WTC11 (cell line): ENCODE measurements at regions not wholly inside any gene's neighbourhood (a gene's known extent, or its start where the extent isn't known, plus 50 kb on each side); places are given as distances from the start of the nearest gene placed in this dataset.

ENCODE experiments used
- ATAC-seq: fragments of 200-7000 bp; cut with Tn5 transposase; 2 replicates; pipeline ENCODE4 v1.10.0; 2021; ENCODE audit warnings: mild to moderate bottlenecking, moderate library complexity
- CTCF ChIA-PET: fragments of 300-600 bp; sonication (Branson Sonifier 250); formaldehyde crosslinking; loops from one replicate; lab custom pipeline; 2021; ENCODE audit warnings: antibody characterized with exemption; lab: Charles Lee
- POLR2A ChIA-PET: fragments of 350-600 bp; sonication (Branson Sonifier 250); formaldehyde crosslinking; loops from one replicate; lab custom pipeline; 2021; ENCODE audit warnings: antibody characterized with exemption; lab: Charles Lee
- DNase-seq: peaks from one replicate; pipeline ENCODE4 v3.0.0; 2021; ENCODE audit warnings: low spot score
- H3K27ac Mint-ChIP-seq: 2 replicates; pipeline ENCODE4 v1.8.0; 2021; ENCODE audit warnings: mixed read lengths
- H3K27me3 Mint-ChIP-seq: 2 replicates; pipeline ENCODE4 v1.8.0; 2021; ENCODE audit warnings: low read depth, mild to moderate bottlenecking, moderate library complexity, mixed read lengths
- H3K36me3 Mint-ChIP-seq: 2 replicates; pipeline ENCODE4 v1.8.0; 2021; ENCODE audit warnings: mixed read lengths
- H3K4me1 Mint-ChIP-seq: 2 replicates; pipeline ENCODE4 v1.8.0; 2022; ENCODE audit warnings: mixed read lengths
- H3K4me3 Mint-ChIP-seq: 2 replicates; pipeline ENCODE4 v1.8.0; 2021; ENCODE audit warnings: mild to moderate bottlenecking, moderate library complexity, mixed read lengths
- H3K9me3 Mint-ChIP-seq: 2 replicates; pipeline ENCODE4 v1.8.0; 2021; ENCODE audit warnings: mixed read lengths
- ATF2 ChIP-seq: sonication (generic); formaldehyde crosslinking; IDR thresholded peaks from 2 replicates; pipeline ENCODE4 v1.8.1; 2022; ENCODE audit warnings: low read depth, missing genetic modification reagents, borderline replicate concordance
- ATF6 ChIP-seq: sonication (generic); formaldehyde crosslinking; IDR thresholded peaks from 2 replicates; pipeline ENCODE4 v1.8.1; 2023; ENCODE audit warnings: mild to moderate bottlenecking, missing genetic modification reagents
- CBFB ChIP-seq: sonication (generic); formaldehyde crosslinking; IDR thresholded peaks from 2 replicates; pipeline ENCODE4 v1.8.1; 2022; ENCODE audit warnings: mild to moderate bottlenecking, low read depth, missing genetic modification reagents
- CDX4 ChIP-seq: fragments of 250-450 bp; sonication (Bioruptor Pico); IDR thresholded peaks from 2 replicates; pipeline ENCODE4 v1.9.0; 2021; ENCODE audit warnings: moderate library complexity, mild to moderate bottlenecking, inconsistent platforms, borderline replicate concordance
- CTCF ChIP-seq: fragments of 200-600 bp; IDR thresholded peaks from 2 replicates; pipeline ENCODE4 v1.8.0; 2022; ENCODE audit warnings: antibody characterized with exemption
- FOXJ3 ChIP-seq: sonication (generic); formaldehyde crosslinking; IDR thresholded peaks from 2 replicates; pipeline ENCODE4 v1.9.0; 2021; ENCODE audit warnings: missing genetic modification reagents, mild to moderate bottlenecking, borderline replicate concordance
- GABPB1 ChIP-seq: sonication (generic); formaldehyde crosslinking; IDR thresholded peaks from 2 replicates; pipeline ENCODE4 v1.8.1; 2023; ENCODE audit warnings: mild to moderate bottlenecking, missing genetic modification reagents
- GRHL2 ChIP-seq: fragments of 250-450 bp; sonication (Bioruptor Pico); IDR thresholded peaks from 2 replicates; pipeline ENCODE4 v1.8.0; 2022; ENCODE audit warnings: mild to moderate bottlenecking, moderate library complexity; ENCODE audit not compliant: insufficient replicate concordance, severe bottlenecking
- IRF2 ChIP-seq: sonication (generic); formaldehyde crosslinking; IDR thresholded peaks from 2 replicates; pipeline ENCODE4 v1.8.0; 2022; ENCODE audit warnings: low read depth, missing genetic modification reagents, borderline replicate concordance
- JUN ChIP-seq: sonication (generic); formaldehyde crosslinking; IDR thresholded peaks from 2 replicates; pipeline ENCODE4 v1.8.0; 2023; ENCODE audit warnings: mild to moderate bottlenecking, missing genetic modification reagents
- NFE2L1 ChIP-seq: sonication (generic); formaldehyde crosslinking; IDR thresholded peaks from 2 replicates; pipeline ENCODE4 v1.8.1; 2023; ENCODE audit warnings: missing genetic modification reagents
- NR1H2 ChIP-seq: sonication (generic); formaldehyde crosslinking; IDR thresholded peaks from 2 replicates; pipeline ENCODE4 v1.9.0; 2021; ENCODE audit warnings: mild to moderate bottlenecking, moderate library complexity, missing genetic modification reagents
- NR2C2 ChIP-seq: sonication (generic); formaldehyde crosslinking; IDR thresholded peaks from 2 replicates; pipeline ENCODE4 v1.8.0; 2022; ENCODE audit warnings: mild to moderate bottlenecking, missing genetic modification reagents
- OVOL2 ChIP-seq: fragments of 250-450 bp; sonication (Bioruptor Pico); IDR thresholded peaks from 2 replicates; pipeline ENCODE4 v1.9.0; 2021; ENCODE audit warnings: mild to moderate bottlenecking, borderline replicate concordance
- PRRX2 ChIP-seq: fragments of 250-450 bp; sonication (Bioruptor Pico); IDR thresholded peaks from 2 replicates; pipeline ENCODE4 v1.8.0; 2021; ENCODE audit warnings: mild to moderate bottlenecking
- SMAD4 ChIP-seq: sonication (generic); formaldehyde crosslinking; IDR thresholded peaks from 2 replicates; pipeline ENCODE4 v1.8.0; 2022; ENCODE audit warnings: mild to moderate bottlenecking, missing genetic modification reagents
- SOX15 ChIP-seq: fragments of 250-450 bp; sonication (Bioruptor Pico); IDR thresholded peaks from 2 replicates; pipeline ENCODE4 v1.9.0; 2021; ENCODE audit warnings: mild to moderate bottlenecking
- SP1 ChIP-seq: sonication (generic); formaldehyde crosslinking; conservative IDR thresholded peaks from 2 replicates; pipeline ENCODE4 v1.8.1; 2022; ENCODE audit warnings: missing genetic modification reagents
- ZNF121 ChIP-seq: sonication (generic); formaldehyde crosslinking; IDR thresholded peaks from 2 replicates; pipeline ENCODE4 v1.8.0; 2023; ENCODE audit warnings: missing genetic modification reagents
- ZNF138 ChIP-seq: sonication (generic); formaldehyde crosslinking; conservative IDR thresholded peaks from 2 replicates; pipeline ENCODE4 v1.8.1; 2022; ENCODE audit warnings: mild to moderate bottlenecking, moderate library complexity, missing genetic modification reagents
- ZNF219 ChIP-seq: sonication (generic); formaldehyde crosslinking; IDR thresholded peaks from 2 replicates; pipeline ENCODE4 v1.8.0; 2023; ENCODE audit warnings: missing genetic modification reagents, mild to moderate bottlenecking, borderline replicate concordance
- ZNF232 ChIP-seq: sonication (generic); formaldehyde crosslinking; IDR thresholded peaks from 2 replicates; pipeline ENCODE4 v1.8.0; 2022; ENCODE audit warnings: mild to moderate bottlenecking, missing genetic modification reagents
- ZNF317 ChIP-seq: sonication (generic); formaldehyde crosslinking; IDR thresholded peaks from 2 replicates; pipeline ENCODE4 v1.8.1; 2023; ENCODE audit warnings: low read depth, mild to moderate bottlenecking, moderate library complexity, missing genetic modification reagents, borderline replicate concordance
- ZNF396 ChIP-seq: fragments of 250-450 bp; sonication (Bioruptor Pico); IDR thresholded peaks from 2 replicates; pipeline ENCODE4 v1.8.0; 2021; ENCODE audit warnings: mild to moderate bottlenecking, moderate library complexity, borderline replicate concordance
- ZNF512 ChIP-seq: sonication (generic); formaldehyde crosslinking; IDR thresholded peaks from 2 replicates; pipeline ENCODE4 v1.8.1; 2022; ENCODE audit warnings: missing genetic modification reagents, borderline replicate concordance
- ZNF671 ChIP-seq: fragments of 250-450 bp; sonication (Bioruptor Pico); IDR thresholded peaks from 2 replicates; pipeline ENCODE4 v1.8.0; 2021; ENCODE audit warnings: mild to moderate bottlenecking

- no peak for ATAC-seq
- ChIA-PET CTCF (no interaction called here), POLR2A (no interaction called here)
- H3K36me3 Mint-ChIP-seq: no peaks in the 10 kb centered on the region
- H3K4me1 Mint-ChIP-seq: no peaks in the 10 kb centered on the region
- no peak for DNase-seq
- H3K27me3 Mint-ChIP-seq: no peaks in the 10 kb centered on the region
- H3K27ac Mint-ChIP-seq: no peak overlapping the region
- H3K4me3 Mint-ChIP-seq: no peak overlapping the region
- TF ChIP-seq ZNF396 (CRISPR knock-in tag): no peak
- no peak for TF ChIP-seq ZNF671
- TF ChIP-seq SMAD4 (CRISPR knock-in tag): no peak
- no peak for TF ChIP-seq IRF2 (CRISPR knock-in tag)
- no peak for TF ChIP-seq JUN (CRISPR knock-in tag)
- TF ChIP-seq CBFB (CRISPR knock-in tag): no peak
- TF ChIP-seq NR1H2 (CRISPR knock-in tag): no peak
- no peak for TF ChIP-seq NFE2L1
- TF ChIP-seq SP1 (CRISPR knock-in tag): no peak
- TF ChIP-seq FOXJ3: no peak
- H3K9me3 Mint-ChIP-seq: no peaks in the 10 kb centered on the region
These were observed 206.3 kb downstream of the IGSF11 start for GRCh38 chr3:118828351-118828750.

- H3K27me3 Mint-ChIP-seq: no peaks in the 10 kb centered on the region; the same call in 1 of the 2 replicates
- ATAC-seq: no peak
- H3K4me3 Mint-ChIP-seq: no peak overlapping the region
- no peak for DNase-seq
- no peak overlapping the region for H3K27ac Mint-ChIP-seq
- no peaks in the 10 kb centered on the region for H3K4me1 Mint-ChIP-seq
- ChIA-PET CTCF (interaction anchor here (0.7 to 1.2 kb wide), 2 partner anchors 31 to 90 kb away, joined by 4 to 5 read pairs; no protein-coding TSS in a partner anchor), POLR2A (interaction anchor here (0.7 kb wide), 1 partner anchor 219 kb away, joined by 4 read pairs; no protein-coding TSS in a partner anchor)
- peaks cover 7% of the 10 kb centered on the region; the same call in 1 of the 2 replicates for H3K36me3 Mint-ChIP-seq
- peaks cover 26% of the 10 kb centered on the region for H3K9me3 Mint-ChIP-seq
- TF ChIP-seq ZNF138 (CRISPR knock-in tag): no peak
- no peak for TF ChIP-seq IRF2 (CRISPR knock-in tag)
- no peak for TF ChIP-seq FOXJ3
- no peak for TF ChIP-seq PRRX2
- TF ChIP-seq SOX15 (CRISPR knock-in tag): no peak
- TF ChIP-seq CTCF: no peak
- TF ChIP-seq GABPB1 (CRISPR knock-in tag): no peak
- TF ChIP-seq ZNF232 (CRISPR knock-in tag): no peak
- TF ChIP-seq ZNF219 (CRISPR knock-in tag): no peak
- TF ChIP-seq ZNF317 (CRISPR knock-in tag): no peak
- TF ChIP-seq ATF2 (CRISPR knock-in tag): no peak
- TF ChIP-seq CDX4 (CRISPR knock-in tag): no peak
- TF ChIP-seq ATF6: no peak
- no peak for TF ChIP-seq ZNF121 (CRISPR knock-in tag)
- no peak for TF ChIP-seq OVOL2 (CRISPR knock-in tag)
- no peak for TF ChIP-seq NR2C2 (CRISPR knock-in tag)
- TF ChIP-seq GRHL2 (CRISPR knock-in tag): no peak
- no peak for TF ChIP-seq ZNF512 (CRISPR knock-in tag)
These were observed 201.6 kb downstream of the IGSF11 start for GRCh38 chr3:118833075-118833474.
